ENCODE measurements at regions not wholly inside any gene's neighbourhood (a gene's known extent, or its start where the extent isn't known, plus 50 kb on each side); places are given as distances from the start of the nearest gene placed in this dataset.

DNA sequence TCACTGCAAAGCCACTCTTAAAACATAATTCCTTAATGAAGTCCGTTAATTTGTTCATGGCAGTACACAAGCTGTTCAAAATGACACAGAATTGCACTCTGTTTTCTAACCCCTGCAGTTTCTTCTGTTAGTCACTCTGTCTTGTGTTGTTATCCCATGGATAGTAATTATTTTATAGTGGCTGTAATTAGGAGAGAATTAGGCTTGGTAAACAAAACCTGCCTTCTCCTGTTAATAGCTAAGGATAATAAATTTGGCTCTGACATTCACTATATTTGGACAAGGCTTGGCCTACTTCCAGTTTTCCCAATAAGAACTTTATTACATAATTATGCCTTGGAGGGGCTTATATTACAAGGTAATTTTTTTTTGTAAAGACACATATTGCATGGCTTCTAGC lies 330.3 kb upstream of the FIGN start:
- H3K9me1 ChIP-seq (ENCODE audit: insufficient read depth, low read length) = no peaks in the 10 kb centered on the region
- H4K8ac ChIP-seq (ENCODE audit: low read depth in 2 of 2, low read length in 2 of 2) = no peak overlapping the region
- ChIA-PET POLR2A (ENCODE audit: unreplicated experiment) (no interaction called here), CTCF (interaction anchor here (0.6 kb wide), 1 partner anchor 222 kb away, joined by 3 read pairs; no protein-coding TSS in a partner anchor)
- H3K27ac ChIP-seq (ENCODE audit: insufficient read depth, low read length) = no peak overlapping the region
- no peaks in the 10 kb centered on the region for H3K27me3 ChIP-seq (ENCODE audit: control insufficient read depth, insufficient read depth, low read length)
- WGBS, 2 experiments (ENCODE audit: extremely low coverage in 2 of 2, insufficient read length in 1 of 2) = no CpG with 5 or more reads among the region's 1 CpG
- TF ChIP-seq RAD21 (IDR thresholded peaks at IDR 0.05; ENCODE audit: low read length) (no peak), POLR2A (IDR thresholded peaks at IDR 0.05; ENCODE audit: low read depth, low read length) (no peak), FOS (IDR thresholded peaks at IDR 0.05; ENCODE audit: low read depth, low read length) (no peak), MAZ (IDR thresholded peaks at IDR 0.05; ENCODE audit: borderline replicate concordance, low read depth, low read length) (no peak), CHD1 (IDR thresholded peaks at IDR 0.05; ENCODE audit: low read depth, low read length) (no peak)
- TF ChIP-seq, protein P1, sequence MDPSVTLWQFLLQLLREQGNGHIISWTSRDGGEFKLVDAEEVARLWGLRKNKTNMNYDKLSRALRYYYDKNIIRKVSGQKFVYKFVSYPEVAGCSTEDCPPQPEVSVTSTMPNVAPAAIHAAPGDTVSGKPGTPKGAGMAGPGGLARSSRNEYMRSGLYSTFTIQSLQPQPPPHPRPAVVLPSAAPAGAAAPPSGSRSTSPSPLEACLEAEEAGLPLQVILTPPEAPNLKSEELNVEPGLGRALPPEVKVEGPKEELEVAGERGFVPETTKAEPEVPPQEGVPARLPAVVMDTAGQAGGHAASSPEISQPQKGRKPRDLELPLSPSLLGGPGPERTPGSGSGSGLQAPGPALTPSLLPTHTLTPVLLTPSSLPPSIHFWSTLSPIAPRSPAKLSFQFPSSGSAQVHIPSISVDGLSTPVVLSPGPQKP (IDR thresholded peaks at IDR 0.05; ENCODE audit: borderline replicate concordance, low read depth, low read length) = no peak
- H3K4me2 ChIP-seq (ENCODE audit: low read depth, low read length) = no peak overlapping the region
- in situ Hi-C loops (cut with MboI; ENCODE audit: low sequenced_read_pairs) = no loop called here
- BruUV-seq (replicated peaks) = no TSS peak
- H4K5ac ChIP-seq (ENCODE audit: low read depth, low read length) = no peak overlapping the region
- H2AK5ac ChIP-seq (ENCODE audit: low read depth, low read length) = no peak overlapping the region
- dilution Hi-C loops (cut with HindIII; ENCODE audit: low sequenced_read_pairs, unreplicated experiment) = no loop called here
- H3K9ac ChIP-seq (ENCODE audit: low read depth, low read length) = no peak overlapping the region
- no peaks in the 10 kb centered on the region for H3K9me3 ChIP-seq (ENCODE audit: control insufficient read depth, insufficient read depth, low read length)
- intact Hi-C loops (cut with micrococcal nuclease) = no loop called here
- H3K79me1 ChIP-seq (ENCODE audit: low read depth in 1 of 2, low read length in 2 of 2) = no peaks in the 10 kb centered on the region
- no peak overlapping the region for H3K14ac ChIP-seq (replicated peaks; ENCODE audit: low read depth, low read length)
- H3K23ac ChIP-seq (ENCODE audit: low read depth, low read length) = no peak overlapping the region
- H2BK5ac ChIP-seq (ENCODE audit: low read depth, low read length, poor library complexity, severe bottlenecking) = no peak overlapping the region
- no peak overlapping the region for H2BK15ac ChIP-seq (ENCODE audit: low read depth, low read length)
- no peak for ATAC-seq (ENCODE audit: low read depth)
- no peak overlapping the region for H2AK9ac ChIP-seq (replicated peaks; ENCODE audit: low read depth, low read length, poor library complexity)
- H3K18ac ChIP-seq (ENCODE audit: low read depth, low read length) = no peak overlapping the region
- H3K36me3 ChIP-seq (ENCODE audit: control insufficient read depth, insufficient read depth, low read length) = no peaks in the 10 kb centered on the region
- H2AFZ ChIP-seq (replicated peaks; ENCODE audit: low read length, poor library complexity) = no peak overlapping the region
- no peak overlapping the region for H3K4ac ChIP-seq (ENCODE audit: low read depth, low read length)
- H4K91ac ChIP-seq (ENCODE audit: insufficient read depth, low read depth, low read length) = no peak overlapping the region
- no peak overlapping the region for H3K4me3 ChIP-seq (ENCODE audit: insufficient read depth, low read depth, low read length)
- H2BK20ac ChIP-seq (ENCODE audit: low read depth, low read length) = no peak overlapping the region
- H2BK120ac ChIP-seq (ENCODE audit: low read depth, low read length) = no peak overlapping the region
- DNase-seq = no peak
- no peaks in the 10 kb centered on the region for H3K4me1 ChIP-seq (ENCODE audit: control insufficient read depth, insufficient read depth, low read length)
- H4K20me1 ChIP-seq (ENCODE audit: insufficient read depth, low read length) = no peaks in the 10 kb centered on the region
- H3K56ac ChIP-seq (ENCODE audit: extremely low read depth, insufficient read depth, low read length) = no peak overlapping the region

Measured in IMR-90 (cell line).